CD8-positive, alpha-beta memory T cell (primary cell): ENCODE measurements at regions not wholly inside any gene's neighbourhood (a gene's known extent, or its start where the extent isn't known, plus 50 kb on each side); places are given as distances from the start of the nearest gene placed in this dataset.

ENCODE experiments used
- CTCF ChIA-PET: fragments of 350-600 bp; sonication (Branson Sonifier 250); formaldehyde crosslinking; loops from one replicate; lab custom pipeline; 2021; ENCODE audit warnings: antibody characterized with exemption; lab: Charles Lee
- POLR2A ChIA-PET: fragments of 350-600 bp; sonication (Branson Sonifier 250); formaldehyde crosslinking; loops from one replicate; lab custom pipeline; 2021; ENCODE audit warnings: antibody characterized with exemption; lab: Charles Lee
- DNase-seq, 5 donors: peaks; one replicate each; pipeline versions ENCODE4 v3.0.0 to v3.0.0-alpha.2; 2020 to 2022; ENCODE audit warnings: mixed read lengths in 1 of 5
- H3K27ac ChIP-seq: one replicate; pipeline ENCODE4 v1.7.0; 2013; ENCODE audit warnings: low read depth, mild to moderate bottlenecking, low read length, moderate library complexity
- H3K27me3 ChIP-seq: 2 replicates; pipeline ENCODE4 v1.7.0; 2013; ENCODE audit warnings: low read length, mild to moderate bottlenecking; ENCODE audit not compliant: insufficient read depth, poor library complexity, severe bottlenecking
- H3K36me3 ChIP-seq: 2 replicates; pipeline ENCODE4 v1.7.0; 2013; ENCODE audit warnings: mild to moderate bottlenecking, low read length, moderate library complexity; ENCODE audit not compliant: insufficient read depth
- H3K4me1 ChIP-seq: 2 replicates; pipeline ENCODE4 v1.7.0; 2013; ENCODE audit warnings: mild to moderate bottlenecking, low read length, moderate library complexity; ENCODE audit not compliant: insufficient read depth
- H3K4me3 ChIP-seq: 2 replicates; pipeline ENCODE4 v1.7.0; 2013; ENCODE audit warnings: mild to moderate bottlenecking, low read length
- H3K9me3 ChIP-seq: 2 replicates; pipeline ENCODE4 v1.7.0; 2013; ENCODE audit warnings: mild to moderate bottlenecking, low read length
- H3K27ac Mint-ChIP-seq, 8 donors: one replicate each; pipeline ENCODE4 v1.8.0; 2020 to 2021; ENCODE audit warnings: mixed read lengths in 8 of 8, mild to moderate bottlenecking in 6 of 8, inconsistent platforms in 3 of 8, moderate library complexity in 3 of 8
- H3K27me3 Mint-ChIP-seq, 2 donors: one replicate each; pipeline ENCODE4 v1.8.0; 2020 to 2021; ENCODE audit warnings: mixed read lengths in 2 of 2, mild to moderate bottlenecking in 1 of 2, moderate library complexity in 1 of 2
- H3K36me3 Mint-ChIP-seq, 3 donors: one replicate each; pipeline ENCODE4 v1.8.0; 2020 to 2021; ENCODE audit warnings: mixed read lengths in 3 of 3, inconsistent platforms in 1 of 3, mild to moderate bottlenecking in 1 of 3
- H3K4me1 Mint-ChIP-seq, 3 donors: one replicate each; pipeline ENCODE4 v1.8.0; 2020 to 2021; ENCODE audit warnings: mixed read lengths in 3 of 3, inconsistent platforms in 1 of 3, mild to moderate bottlenecking in 1 of 3
- H3K4me3 Mint-ChIP-seq, 7 donors: one replicate each; pipeline ENCODE4 v1.8.0; 2020 to 2021; ENCODE audit warnings: mixed read lengths in 7 of 7, mild to moderate bottlenecking in 6 of 7, moderate library complexity in 4 of 7, inconsistent platforms in 2 of 7
- H3K9me3 Mint-ChIP-seq, 5 donors: one replicate each; pipeline ENCODE4 v1.8.0; 2020 to 2022; ENCODE audit warnings: mixed read lengths in 5 of 5, mild to moderate bottlenecking in 3 of 5, moderate library complexity in 2 of 5, inconsistent platforms in 1 of 5

DNA sequence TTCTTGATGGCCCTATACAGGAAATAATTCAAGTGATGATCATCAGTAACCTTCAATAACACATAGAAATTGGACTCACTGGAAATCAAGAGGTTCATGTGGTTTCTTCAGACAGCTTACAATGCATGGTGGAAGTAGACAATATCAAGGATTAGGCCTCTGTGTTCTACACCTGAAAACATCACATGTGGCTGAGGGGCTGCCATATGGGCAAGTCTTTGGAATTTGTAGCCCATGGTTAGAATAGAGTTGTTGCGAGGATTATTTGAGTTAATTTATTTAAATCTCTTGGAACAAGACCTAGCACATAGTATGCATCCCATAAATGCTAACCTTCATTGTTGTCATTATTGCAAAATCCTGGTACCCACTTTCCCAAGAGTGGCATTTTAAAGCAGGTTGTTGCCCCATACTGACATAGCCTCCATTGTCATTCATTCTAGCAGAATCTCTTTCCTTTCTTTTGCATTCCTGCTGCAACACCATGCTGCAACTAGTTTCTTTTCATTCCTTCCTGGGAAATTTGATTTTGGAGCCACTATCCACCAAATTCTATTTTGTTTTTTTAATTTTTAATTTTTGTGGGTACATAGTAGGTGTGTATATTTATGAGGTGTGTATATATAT lies 352.7 kb upstream of the NAV3 start:
- ChIA-PET POLR2A (no interaction called here), CTCF (no interaction called here)
- H3K9me3 Mint-ChIP-seq = peaks cover 0 to 17% (median 2%) of the 10 kb centered on the region in 5 donors
- no peak for DNase-seq
- no peak overlapping the region for H3K27ac ChIP-seq
- no peaks in the 10 kb centered on the region for H3K27me3 Mint-ChIP-seq
- no peaks in the 10 kb centered on the region for H3K4me1 Mint-ChIP-seq
- no peak overlapping the region for H3K27ac Mint-ChIP-seq
- no peak overlapping the region for H3K4me3 Mint-ChIP-seq
- no peaks in the 10 kb centered on the region for H3K9me3 ChIP-seq
- no peaks in the 10 kb centered on the region for H3K27me3 ChIP-seq
- H3K36me3 ChIP-seq = no peaks in the 10 kb centered on the region
- H3K4me1 ChIP-seq = no peaks in the 10 kb centered on the region
- H3K36me3 Mint-ChIP-seq = no peaks in the 10 kb centered on the region
- no peak overlapping the region for H3K4me3 ChIP-seq

- Mint-ChIP-seq H3K4me1 (no peaks in the 10 kb centered on the region), H3K9me3 (peaks cover 0 to 9% (median 7%) of the 10 kb centered on the region in 5 donors), H3K4me3 (no peak overlapping the region), H3K36me3 (no peaks in the 10 kb centered on the region), H3K27me3 (no peaks in the 10 kb centered on the region), H3K27ac (no peak overlapping the region)
- ChIA-PET POLR2A (no interaction called here), CTCF (no interaction called here)
- Histone ChIP-seq H3K4me3 (no peak overlapping the region), H3K27me3 (no peaks in the 10 kb centered on the region), H3K36me3 (no peaks in the 10 kb centered on the region), H3K4me1 (no peaks in the 10 kb centered on the region), H3K9me3 (no peaks in the 10 kb centered on the region), H3K27ac (no peak overlapping the region)
- no peak for DNase-seq
These were observed 358.9 kb upstream of the NAV3 start for GRCh38 chr12:77471801-77472200.

GRCh38 chr12:77469578-77470333 lies 360.9 kb upstream of the NAV3 start:
- no peaks in the 10 kb centered on the region for H3K4me1 Mint-ChIP-seq
- Histone ChIP-seq H3K27me3 (no peaks in the 10 kb centered on the region), H3K36me3 (no peaks in the 10 kb centered on the region), H3K4me1 (no peaks in the 10 kb centered on the region), H3K27ac (no peak overlapping the region), H3K9me3 (no peaks in the 10 kb centered on the region), H3K4me3 (no peak overlapping the region)
- no peaks in the 10 kb centered on the region for H3K27me3 Mint-ChIP-seq
- no peaks in the 10 kb centered on the region for H3K36me3 Mint-ChIP-seq
- H3K9me3 Mint-ChIP-seq = peaks cover 0 to 9% (median 7%) of the 10 kb centered on the region in 5 donors
- H3K27ac Mint-ChIP-seq = no peak overlapping the region
- no peak overlapping the region for H3K4me3 Mint-ChIP-seq
- ChIA-PET CTCF (no interaction called here), POLR2A (no interaction called here)
- no peak for DNase-seq

DNA sequence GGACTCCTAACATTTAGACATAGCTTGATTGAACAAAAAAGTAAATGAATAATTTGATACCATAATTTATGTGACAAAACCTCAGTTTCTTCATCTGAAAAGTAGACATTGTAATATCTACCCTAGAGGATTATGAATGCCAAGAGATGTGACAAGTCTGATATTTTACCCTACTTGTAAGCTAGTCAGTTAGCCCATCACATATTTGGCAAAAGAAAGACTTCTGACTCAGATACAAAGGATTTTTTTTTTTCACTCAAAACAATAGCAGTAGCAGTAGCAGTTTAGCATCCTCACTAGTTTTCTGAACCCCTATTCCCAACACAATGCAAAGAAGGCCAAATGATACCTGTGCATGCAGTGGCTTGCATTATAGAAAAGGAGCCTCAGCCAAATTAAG lies 377.3 kb upstream of the E2F7 start:
- Mint-ChIP-seq H3K27me3 (no peaks in the 10 kb centered on the region), H3K4me3 (no peak overlapping the region), H3K36me3 (no peaks in the 10 kb centered on the region), H3K27ac (no peak overlapping the region), H3K9me3 (peaks cover 0 to 5% (median 2%) of the 10 kb centered on the region in 5 donors), H3K4me1 (no peaks in the 10 kb centered on the region)
- CTCF ChIA-PET = no interaction called here
- no peak for DNase-seq
- H3K4me3 ChIP-seq = no peak overlapping the region
- H3K27me3 ChIP-seq = no peaks in the 10 kb centered on the region
- H3K9me3 ChIP-seq = no peaks in the 10 kb centered on the region
- no peak overlapping the region for H3K27ac ChIP-seq
- no peaks in the 10 kb centered on the region for H3K4me1 ChIP-seq
- H3K36me3 ChIP-seq = no peaks in the 10 kb centered on the region
- POLR2A ChIA-PET = no interaction called here

DNA sequence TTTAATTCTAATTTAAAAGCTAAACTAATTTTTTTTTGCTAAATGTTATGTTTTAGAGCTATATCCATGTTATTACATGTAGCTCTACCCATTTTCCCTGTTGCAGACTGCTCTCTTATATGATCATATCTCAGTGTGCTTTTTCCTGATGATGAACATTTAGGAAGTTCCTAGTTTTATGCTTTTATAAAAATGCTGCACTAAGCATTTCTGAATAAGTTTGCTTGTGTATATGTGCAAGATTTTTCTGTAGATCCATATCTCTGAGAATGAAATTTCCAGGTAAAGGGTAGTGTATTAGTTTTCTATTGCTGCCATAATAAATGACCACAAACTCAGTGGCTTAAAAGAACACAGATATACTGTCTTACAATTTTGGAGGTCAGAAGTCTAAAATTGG lies 374.4 kb upstream of the E2F7 start:
- ChIA-PET POLR2A (no interaction called here), CTCF (no interaction called here)
- Mint-ChIP-seq H3K36me3 (no peaks in the 10 kb centered on the region), H3K27me3 (no peaks in the 10 kb centered on the region), H3K4me1 (no peaks in the 10 kb centered on the region), H3K4me3 (no peak overlapping the region), H3K27ac (no peak overlapping the region), H3K9me3 (peaks cover 0 to 3% (median 0%) of the 10 kb centered on the region in 5 donors)
- no peaks in the 10 kb centered on the region for H3K27me3 ChIP-seq
- H3K36me3 ChIP-seq = no peaks in the 10 kb centered on the region
- H3K4me1 ChIP-seq = no peaks in the 10 kb centered on the region
- no peak overlapping the region for H3K27ac ChIP-seq
- H3K4me3 ChIP-seq = no peak overlapping the region
- no peaks in the 10 kb centered on the region for H3K9me3 ChIP-seq
- DNase-seq = no peak

GRCh38 chr12:77438644-77439043 lies 373.3 kb upstream of the E2F7 start:
- H3K27ac Mint-ChIP-seq = no peak overlapping the region
- no peaks in the 10 kb centered on the region for H3K36me3 ChIP-seq
- H3K27me3 ChIP-seq = no peaks in the 10 kb centered on the region
- H3K4me1 Mint-ChIP-seq = no peaks in the 10 kb centered on the region
- ChIA-PET CTCF (no interaction called here), POLR2A (no interaction called here)
- H3K4me1 ChIP-seq = no peaks in the 10 kb centered on the region
- no peak overlapping the region for H3K4me3 Mint-ChIP-seq
- peaks cover 0 to 3% (median 0%) of the 10 kb centered on the region in 5 donors for H3K9me3 Mint-ChIP-seq
- no peak for DNase-seq
- H3K27me3 Mint-ChIP-seq = no peaks in the 10 kb centered on the region
- no peak overlapping the region for H3K4me3 ChIP-seq
- H3K27ac ChIP-seq = no peak overlapping the region
- H3K9me3 ChIP-seq = no peaks in the 10 kb centered on the region
- no peaks in the 10 kb centered on the region for H3K36me3 Mint-ChIP-seq

DNA sequence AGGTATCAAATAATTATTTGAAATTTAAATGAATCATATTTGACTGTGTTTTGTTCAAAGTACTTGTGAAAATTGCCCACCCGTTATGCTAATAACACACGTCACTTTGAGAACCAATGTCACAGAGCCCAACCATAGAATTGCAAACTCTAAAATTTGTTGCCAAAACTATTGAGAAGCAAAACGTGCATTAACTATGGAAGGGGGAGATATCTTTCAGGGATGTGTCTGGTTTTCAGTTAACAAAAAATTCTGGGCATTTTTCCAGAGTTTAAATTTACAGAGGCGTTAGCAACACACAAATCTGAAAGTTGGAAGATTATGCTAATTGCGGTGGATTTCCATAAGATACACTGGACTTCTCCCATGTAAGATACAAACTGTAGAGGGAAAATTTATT lies 371.8 kb upstream of the E2F7 start:
- no peaks in the 10 kb centered on the region for H3K4me1 Mint-ChIP-seq
- POLR2A ChIA-PET = no interaction called here
- H3K9me3 ChIP-seq = no peaks in the 10 kb centered on the region

GRCh38 chr12:77435446-77436091 lies 370.2 kb upstream of the E2F7 start:
- Histone ChIP-seq H3K4me1 (no peaks in the 10 kb centered on the region), H3K4me3 (no peak overlapping the region), H3K27ac (no peak overlapping the region), H3K9me3 (no peaks in the 10 kb centered on the region), H3K27me3 (no peaks in the 10 kb centered on the region), H3K36me3 (no peaks in the 10 kb centered on the region)
- no peaks in the 10 kb centered on the region for H3K36me3 Mint-ChIP-seq
- no peak overlapping the region for H3K4me3 Mint-ChIP-seq
- H3K9me3 Mint-ChIP-seq = peaks cover 0 to 7% (median 3%) of the 10 kb centered on the region in 5 donors
- no peak for DNase-seq
- H3K27ac Mint-ChIP-seq = no peak overlapping the region
- ChIA-PET CTCF (no interaction called here), POLR2A (no interaction called here)
- H3K27me3 Mint-ChIP-seq = no peaks in the 10 kb centered on the region
- H3K4me1 Mint-ChIP-seq = no peaks in the 10 kb centered on the region

More for the DNA sequence above, 371.8 kb upstream of the E2F7 start:
- DNase-seq = no peak
- H3K4me3 ChIP-seq = no peak overlapping the region
- H3K36me3 Mint-ChIP-seq = no peaks in the 10 kb centered on the region
- no peak overlapping the region for H3K4me3 Mint-ChIP-seq
- no peak overlapping the region for H3K27ac ChIP-seq
- H3K27ac Mint-ChIP-seq = no peak overlapping the region
- no peaks in the 10 kb centered on the region for H3K27me3 Mint-ChIP-seq
- no peaks in the 10 kb centered on the region for H3K27me3 ChIP-seq
- no peaks in the 10 kb centered on the region for H3K4me1 ChIP-seq
- peaks cover 0 to 4% (median 0%) of the 10 kb centered on the region in 5 donors for H3K9me3 Mint-ChIP-seq
- no peaks in the 10 kb centered on the region for H3K36me3 ChIP-seq
- CTCF ChIA-PET = no interaction called here
